Progenitor cell of endocrine pancreas (in vitro differentiated cells): ENCODE measurements at regions not wholly inside any gene's neighbourhood (a gene's known extent, or its start where the extent isn't known, plus 50 kb on each side); places are given as distances from the start of the nearest gene placed in this dataset.

Experiments
- DNase-seq: peaks from one replicate; pipeline ENCODE4 v3.0.0; 2021; ENCODE audit warnings: low spot score; ENCODE audit not compliant: unreplicated experiment
- H3K27ac Mint-ChIP-seq: 2 replicates; pipeline ENCODE4 v1.8.0; 2021; ENCODE audit warnings: mild to moderate bottlenecking, moderate library complexity, mixed read lengths
- H3K27me3 Mint-ChIP-seq: 2 replicates; pipeline ENCODE4 v1.8.0; 2021; ENCODE audit warnings: mixed read lengths
- H3K36me3 Mint-ChIP-seq: 2 replicates; pipeline ENCODE4 v1.8.0; 2022; ENCODE audit warnings: mixed read lengths; ENCODE audit not compliant: insufficient read depth
- H3K4me1 Mint-ChIP-seq: 2 replicates; pipeline ENCODE4 v1.8.0; 2021; ENCODE audit warnings: low read depth, mixed read lengths
- H3K4me3 Mint-ChIP-seq: 2 replicates; pipeline ENCODE4 v1.8.0; 2021; ENCODE audit warnings: low read depth, mild to moderate bottlenecking, moderate library complexity, mixed read lengths
- H3K9me3 Mint-ChIP-seq: 2 replicates; pipeline ENCODE4 v1.8.0; 2021; ENCODE audit warnings: low read depth, mixed read lengths
- CTCF ChIP-seq: fragments of 200-600 bp; sonication (generic); IDR thresholded peaks from one replicate; pipeline ENCODE4 v1.5.0; 2021; ENCODE audit warnings: antibody characterized with exemption, mild to moderate bottlenecking; ENCODE audit not compliant: unreplicated experiment

- H3K4me3 Mint-ChIP-seq: no peak overlapping the region
- H3K4me1 Mint-ChIP-seq: no peaks in the 10 kb centered on the region
- no peak overlapping the region for H3K27ac Mint-ChIP-seq
- H3K27me3 Mint-ChIP-seq: no peaks in the 10 kb centered on the region
- no peaks in the 10 kb centered on the region for H3K36me3 Mint-ChIP-seq
- DNase-seq: no peak
- TF ChIP-seq CTCF: no peak
- H3K9me3 Mint-ChIP-seq: no peaks in the 10 kb centered on the region
Measured at GRCh38 chr4:186957952-186958555, 234.4 kb upstream of the FAT1 start.

- no peak for TF ChIP-seq CTCF
- Mint-ChIP-seq H3K36me3 (no peaks in the 10 kb centered on the region), H3K4me1 (no peaks in the 10 kb centered on the region), H3K27ac (no peak overlapping the region), H3K27me3 (no peaks in the 10 kb centered on the region), H3K4me3 (no peak overlapping the region), H3K9me3 (no peaks in the 10 kb centered on the region)
- DNase-seq: no peak
Measured at GRCh38 chr4:186958726-186959350, 235.2 kb upstream of the FAT1 start.

GRCh38 chr4:186979961-186980745 is 256.5 kb upstream of the FAT1 start:
- Mint-ChIP-seq H3K4me1 (no peaks in the 10 kb centered on the region), H3K4me3 (no peak overlapping the region), H3K9me3 (no peaks in the 10 kb centered on the region), H3K36me3 (no peaks in the 10 kb centered on the region), H3K27ac (no peak overlapping the region), H3K27me3 (no peaks in the 10 kb centered on the region)
- no peak for DNase-seq
- TF ChIP-seq CTCF: no peak

- Mint-ChIP-seq H3K27me3 (no peaks in the 10 kb centered on the region), H3K27ac (no peak overlapping the region), H3K36me3 (no peaks in the 10 kb centered on the region), H3K4me3 (no peak overlapping the region), H3K4me1 (no peaks in the 10 kb centered on the region), H3K9me3 (no peaks in the 10 kb centered on the region)
- no peak for DNase-seq
- no peak for TF ChIP-seq CTCF
Measured at GRCh38 chr4:186981161-186981560, 257.5 kb upstream of the FAT1 start.

- no peaks in the 10 kb centered on the region for H3K4me1 Mint-ChIP-seq
- H3K4me3 Mint-ChIP-seq: no peak overlapping the region
Measured at GRCh38 chr4:186982160-186982559, 258.5 kb upstream of the FAT1 start.

More at GRCh38 chr4:186982160-186982559, 258.5 kb upstream of the FAT1 start:
- no peak for DNase-seq
- Mint-ChIP-seq H3K27me3 (no peaks in the 10 kb centered on the region), H3K9me3 (peaks cover 4% of the 10 kb centered on the region), H3K36me3 (no peaks in the 10 kb centered on the region), H3K27ac (no peak overlapping the region)
- TF ChIP-seq CTCF: no peak
